KG1 (cell line): ENCODE measurements at regions not wholly inside any gene's neighbourhood (a gene's known extent, or its start where the extent isn't known, plus 50 kb on each side); places are given as distances from the start of the nearest gene placed in this dataset.
"Not testable (repeated sequence)": the region's sequence is repeated elsewhere in the genome, so short reads cannot be mapped to it uniquely, and the experiment has no call there.

Experiments used
- DNase-seq: peaks from one replicate; lab custom pipeline; 2025; lab: John Stamatoyannopoulos, UW

DNA sequence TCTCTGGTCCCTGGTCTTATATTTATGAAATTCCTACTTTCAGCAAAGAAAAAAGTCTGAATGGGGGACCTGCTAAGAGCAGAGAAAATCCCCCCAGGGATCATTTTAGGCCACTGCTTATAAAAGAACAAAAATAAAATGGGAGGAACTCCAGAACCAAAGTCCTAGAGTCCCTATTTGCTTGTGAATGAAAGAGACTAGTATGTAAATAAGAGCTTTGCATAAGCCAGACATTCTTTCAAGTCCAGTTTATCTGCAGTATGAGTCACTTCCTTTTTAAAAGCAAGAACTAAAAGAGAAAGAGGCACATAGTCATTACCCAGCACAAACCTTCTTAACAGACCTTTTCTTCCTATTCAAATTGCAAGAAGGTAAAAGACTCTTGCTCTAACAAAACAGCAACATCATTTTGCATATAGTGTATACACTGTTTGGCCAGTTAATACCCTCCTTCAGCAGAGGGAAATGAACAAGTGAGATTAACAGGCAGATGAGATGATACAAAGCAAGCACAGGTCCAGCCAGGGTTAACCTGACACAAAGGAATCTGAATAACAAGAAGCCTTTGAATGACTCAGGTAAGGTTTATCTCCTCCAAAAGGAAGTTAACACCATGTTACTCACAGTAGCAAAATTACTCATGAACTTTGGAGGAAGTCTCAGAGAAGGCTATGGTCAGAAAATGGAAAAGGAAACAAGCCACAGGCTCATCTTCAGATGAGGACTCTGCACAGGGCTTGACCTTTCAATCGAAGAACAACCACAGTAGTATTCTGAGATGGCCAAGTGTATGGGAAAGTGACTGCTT, 87.3 kb downstream of the PHLDA1 start:
- DNase-seq, result peak; percentile 47

DNA sequence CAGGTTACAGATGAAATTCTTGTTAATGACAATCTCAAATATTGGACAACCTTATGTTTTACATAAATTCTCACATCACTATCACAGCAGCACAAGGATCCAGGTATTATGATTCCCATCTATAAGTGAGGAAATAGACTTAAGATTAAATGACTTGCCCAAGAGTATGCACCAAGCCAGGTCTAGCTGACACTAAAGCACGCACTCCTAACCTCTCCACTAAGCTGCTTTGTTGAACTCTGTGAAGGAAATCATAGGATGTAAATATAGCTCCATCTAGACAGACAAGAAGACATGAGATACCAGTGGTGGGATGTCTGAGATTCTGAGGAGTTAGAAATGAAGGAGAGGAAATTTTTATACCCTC, 87.9 kb downstream of the PHLDA1 start:
- no peak for DNase-seq

DNA sequence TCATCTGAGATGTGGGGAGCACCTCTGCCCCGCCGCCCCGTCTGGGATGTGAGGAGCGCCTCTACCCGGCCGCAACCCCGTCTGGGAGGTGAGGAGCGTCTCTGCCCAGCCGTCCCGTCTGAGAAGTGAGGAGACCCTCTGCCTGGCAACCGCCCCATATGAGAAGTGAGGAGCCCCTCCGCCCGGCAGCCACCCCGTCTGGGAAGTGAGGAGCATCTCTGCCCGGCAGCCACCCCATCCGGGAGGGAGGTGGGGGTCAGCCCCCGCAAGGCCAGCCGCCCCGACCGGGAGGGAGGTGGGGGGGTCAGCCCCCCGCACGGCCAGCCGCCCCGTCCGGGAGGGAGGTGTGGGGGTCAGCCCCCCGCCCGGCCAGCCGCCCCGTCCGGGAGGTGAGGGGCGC, 89.9 kb downstream of the PHLDA1 start:
- not testable (repeated sequence) for DNase-seq

DNA sequence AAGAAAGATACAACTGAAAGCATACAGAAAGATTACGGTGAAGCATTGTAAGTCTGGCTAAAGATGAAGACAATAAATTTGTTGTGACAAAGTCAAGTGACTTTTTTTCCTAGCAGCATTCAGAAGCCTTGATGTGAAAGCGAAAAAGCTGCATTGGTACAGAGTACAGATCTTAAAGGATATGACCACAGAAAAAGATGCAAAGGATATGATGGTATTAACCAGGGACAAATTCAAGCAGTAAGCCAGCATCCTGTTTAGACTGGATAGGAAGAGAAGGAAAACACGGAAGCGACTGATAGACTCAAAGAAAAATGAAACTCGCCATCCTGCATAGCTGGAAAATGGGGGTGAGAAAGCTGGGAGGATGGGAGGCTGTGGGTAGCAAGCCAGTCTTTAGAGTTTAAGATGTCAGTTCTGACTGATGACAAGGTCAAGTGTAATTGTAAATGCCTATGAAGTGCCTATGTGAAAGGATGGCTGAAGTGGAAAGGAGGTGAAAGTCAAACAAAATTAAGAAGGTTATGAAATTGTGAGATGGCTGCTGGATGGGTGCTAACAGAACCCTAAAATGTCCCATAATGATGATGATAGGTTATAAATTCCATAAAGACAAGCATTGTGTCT, 92.4 kb downstream of the PHLDA1 start:
- DNase-seq, result no peak

DNA sequence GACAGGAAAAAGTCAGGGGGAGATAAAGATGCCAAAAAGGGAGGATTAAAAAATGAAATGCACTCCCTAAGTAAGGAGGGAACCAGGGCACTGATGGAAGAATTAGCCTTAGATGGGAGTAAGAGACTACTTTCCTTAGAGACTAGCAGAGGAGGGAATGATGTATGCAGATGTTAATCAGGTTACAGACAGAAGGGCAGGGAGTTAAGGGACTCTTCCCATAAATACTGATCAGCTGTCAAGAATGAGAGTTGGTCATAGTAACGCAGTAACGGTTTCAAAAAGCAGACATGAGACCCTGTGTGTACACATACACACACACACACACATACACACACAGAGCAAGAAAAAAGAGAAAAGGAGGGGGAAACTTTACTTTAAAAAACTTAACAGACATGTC, 93.4 kb downstream of the PHLDA1 start:
- DNase-seq, result no peak

DNA sequence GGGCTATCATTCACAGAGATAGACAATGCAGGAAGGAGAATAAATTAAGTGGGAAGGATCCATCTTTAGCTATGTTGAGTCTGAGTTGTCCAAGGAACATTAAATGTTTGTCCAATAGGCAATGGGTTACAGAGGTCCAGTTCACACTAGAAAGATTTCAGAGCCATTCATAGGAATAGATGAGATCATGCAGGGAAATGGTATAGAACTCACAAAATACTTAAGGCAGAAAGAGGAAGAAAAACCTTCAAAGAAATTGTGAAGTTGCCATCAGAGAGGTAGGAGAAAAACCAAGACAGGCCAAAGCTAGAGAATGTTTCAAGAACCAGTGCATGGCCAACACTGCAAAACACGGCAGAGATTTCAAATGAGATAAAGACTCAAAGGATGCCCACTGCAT, 94.1 kb downstream of the PHLDA1 start:
- DNase-seq, result no peak

DNA sequence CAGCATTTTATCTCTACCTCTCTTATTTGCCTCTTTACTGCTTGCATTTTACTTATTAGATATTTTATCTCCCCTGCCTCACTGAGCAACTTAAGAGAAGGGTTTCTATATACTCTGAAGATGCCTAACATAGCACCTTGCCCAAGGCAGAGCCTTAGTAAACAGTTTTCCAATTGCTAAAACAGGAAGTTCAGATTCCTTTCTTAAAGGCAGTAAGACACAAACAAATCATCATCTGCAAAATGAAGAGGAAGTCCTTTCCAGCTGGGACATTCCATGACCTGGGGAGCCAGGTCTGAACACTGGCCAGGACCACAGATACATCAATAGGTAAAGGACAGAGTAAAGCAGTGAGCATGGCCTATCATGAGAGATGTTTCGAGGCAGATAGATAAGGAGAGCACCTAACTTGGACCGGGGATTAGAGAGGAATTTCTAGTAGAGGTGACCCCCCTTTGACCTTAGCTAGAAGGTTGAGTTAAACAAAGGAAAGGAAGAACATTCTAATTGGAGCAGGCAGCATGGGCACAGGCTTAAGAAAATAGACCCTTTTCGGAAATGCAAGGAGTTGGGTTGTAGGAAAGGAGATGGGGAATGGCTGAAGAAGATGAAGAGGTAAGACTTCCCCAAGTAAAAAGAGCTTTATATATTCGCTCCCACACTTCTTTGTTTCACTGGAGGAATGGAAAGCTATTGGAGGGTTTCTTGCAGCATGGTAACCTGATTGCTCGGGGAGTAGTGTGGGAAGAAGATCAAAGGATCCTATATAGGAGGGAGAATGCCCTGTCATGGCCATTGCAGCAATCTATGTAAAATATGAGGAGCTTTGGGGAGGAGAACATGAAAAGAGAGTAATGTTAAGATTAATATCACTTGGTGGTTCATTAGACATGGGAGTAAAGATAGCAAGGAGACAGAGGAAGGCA, 94.8 kb downstream of the PHLDA1 start:
- no peak for DNase-seq

DNA sequence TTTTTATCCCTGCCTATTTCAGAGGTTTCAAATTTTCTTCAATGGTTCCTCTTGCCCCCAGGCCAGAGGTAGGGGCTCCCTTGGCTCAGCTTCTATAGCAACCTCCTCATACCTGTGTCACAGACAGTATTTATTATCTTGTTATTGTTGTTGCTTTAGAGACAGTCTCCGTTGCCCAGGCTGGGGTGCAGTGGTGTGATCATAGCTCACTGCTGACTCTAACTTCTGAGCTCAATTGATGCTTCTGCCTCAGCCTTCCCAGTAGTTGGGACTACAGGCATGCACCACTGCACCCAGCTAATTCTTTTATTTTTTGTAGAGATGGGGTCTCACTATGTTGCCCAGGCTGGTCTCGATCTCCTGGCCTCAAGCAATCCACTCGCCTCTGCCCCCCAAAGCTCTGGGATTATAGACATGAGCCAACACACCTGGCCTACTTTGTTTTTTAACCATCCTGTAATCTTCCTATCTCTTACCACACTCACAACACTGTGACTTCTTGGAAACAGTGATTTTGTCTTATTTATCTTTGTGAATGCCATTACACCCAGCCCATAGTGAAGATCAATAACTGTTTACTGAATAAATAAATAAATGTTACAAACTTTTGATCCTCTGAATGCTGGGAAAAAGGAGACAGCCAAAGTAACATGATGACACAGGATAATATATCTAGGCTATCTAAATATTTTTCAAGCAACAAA, 95.9 kb downstream of the PHLDA1 start:
- no peak for DNase-seq

DNA sequence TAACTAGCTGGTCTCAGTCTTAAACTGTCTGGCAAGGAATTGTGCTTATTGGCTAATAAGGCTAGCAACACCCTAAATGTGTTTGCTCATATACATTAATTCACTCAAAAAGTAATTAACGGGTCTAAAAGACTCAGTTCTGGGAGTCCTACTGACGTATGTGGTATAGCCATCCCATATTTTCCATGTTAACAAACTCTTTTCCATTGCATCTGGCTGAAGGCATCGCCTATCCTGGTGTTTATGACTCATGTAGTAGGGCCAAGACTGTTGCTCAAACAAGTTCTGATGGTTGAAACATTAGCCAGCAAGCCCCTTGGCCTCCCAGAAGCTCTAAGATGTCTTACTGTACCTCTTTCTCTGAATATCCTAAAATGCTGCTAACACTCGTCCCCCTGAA, 98.5 kb downstream of the PHLDA1 start:
- no peak for DNase-seq

DNA sequence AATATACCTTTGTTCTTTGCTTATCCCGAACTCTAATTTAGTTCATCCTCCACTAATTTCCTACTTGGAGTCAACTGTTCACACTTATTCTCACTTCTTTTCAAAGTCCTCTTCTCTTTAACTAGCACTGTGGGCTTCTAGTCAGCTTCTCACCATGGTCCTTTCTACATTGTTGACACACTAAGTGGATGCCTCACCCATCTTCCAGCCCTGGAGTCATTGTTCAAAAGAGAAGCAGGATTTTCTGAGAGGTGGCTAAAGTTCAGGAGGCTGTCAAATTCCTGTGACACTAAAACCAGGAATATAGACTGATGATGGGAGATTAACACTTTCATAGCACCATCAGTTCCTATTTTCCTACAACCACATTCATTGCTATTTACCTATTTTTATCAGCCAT, 99.3 kb downstream of the PHLDA1 start:
- DNase-seq, result no peak

DNA sequence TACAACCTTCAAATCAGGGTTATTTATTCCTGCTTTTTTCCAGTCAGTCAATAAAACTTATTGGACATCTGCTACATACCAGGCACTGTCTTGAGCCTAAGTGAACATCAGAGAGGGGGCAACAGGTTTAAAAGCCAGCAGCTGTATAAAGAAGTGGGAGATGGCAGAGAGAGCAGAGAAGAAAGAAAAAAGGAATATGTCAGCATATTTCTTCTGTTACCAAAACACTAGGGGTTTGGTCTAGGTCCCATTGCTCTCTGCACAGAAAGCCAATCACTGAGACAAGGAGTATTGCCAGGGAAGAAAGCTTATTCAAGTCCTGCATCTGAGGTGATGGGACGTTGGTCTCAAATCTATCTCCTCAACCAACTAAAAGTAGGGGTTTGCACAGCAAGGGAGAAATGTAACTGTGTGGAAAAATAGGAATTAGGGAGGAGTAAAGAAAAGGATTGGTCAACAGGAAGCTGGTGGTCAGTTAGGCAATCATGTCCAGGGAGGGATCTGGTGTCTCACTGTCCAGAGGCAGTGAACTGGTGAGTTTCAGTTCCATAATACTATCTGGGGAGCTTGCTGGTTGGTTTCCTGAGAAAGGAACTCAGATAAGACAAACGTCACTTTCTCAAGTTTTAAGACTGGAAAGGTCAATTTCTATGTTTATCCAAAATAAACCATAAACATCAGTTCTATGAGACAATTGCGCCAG, 107.5 kb downstream of the PHLDA1 start:
- DNase-seq, result no peak

DNA sequence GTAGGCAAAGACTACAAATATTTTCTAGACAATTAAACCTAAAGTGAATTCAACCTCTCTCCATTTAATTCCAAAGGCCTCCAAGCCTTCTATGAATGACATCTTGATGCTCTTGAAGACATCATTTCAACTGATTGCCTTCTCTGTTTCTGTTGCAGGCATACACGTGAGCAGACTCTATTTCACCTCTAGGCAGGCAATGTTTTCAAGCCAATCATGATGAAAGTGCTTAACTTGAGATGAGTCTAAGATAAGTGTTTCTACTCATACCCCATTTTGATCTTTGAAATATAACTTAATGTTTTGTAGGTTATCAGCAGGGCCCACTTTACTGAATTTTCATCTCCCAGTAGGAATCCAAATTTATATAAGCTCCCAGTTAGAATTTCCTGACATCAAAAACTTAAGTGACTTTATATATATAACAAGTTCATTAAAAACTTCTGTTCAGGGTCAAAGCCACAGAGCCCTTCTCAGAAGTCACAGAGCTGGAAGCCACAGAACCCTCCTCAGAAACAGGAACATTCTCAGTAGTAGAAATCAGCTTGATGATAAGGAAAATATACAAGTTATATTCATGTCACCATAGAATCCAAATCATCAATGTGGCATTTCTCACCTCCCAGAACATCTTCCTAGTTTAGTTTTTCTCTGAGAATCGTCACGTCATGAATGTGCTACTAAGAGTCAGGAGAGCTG, 108.5 kb downstream of the PHLDA1 start:
- DNase-seq, result no peak

DNA sequence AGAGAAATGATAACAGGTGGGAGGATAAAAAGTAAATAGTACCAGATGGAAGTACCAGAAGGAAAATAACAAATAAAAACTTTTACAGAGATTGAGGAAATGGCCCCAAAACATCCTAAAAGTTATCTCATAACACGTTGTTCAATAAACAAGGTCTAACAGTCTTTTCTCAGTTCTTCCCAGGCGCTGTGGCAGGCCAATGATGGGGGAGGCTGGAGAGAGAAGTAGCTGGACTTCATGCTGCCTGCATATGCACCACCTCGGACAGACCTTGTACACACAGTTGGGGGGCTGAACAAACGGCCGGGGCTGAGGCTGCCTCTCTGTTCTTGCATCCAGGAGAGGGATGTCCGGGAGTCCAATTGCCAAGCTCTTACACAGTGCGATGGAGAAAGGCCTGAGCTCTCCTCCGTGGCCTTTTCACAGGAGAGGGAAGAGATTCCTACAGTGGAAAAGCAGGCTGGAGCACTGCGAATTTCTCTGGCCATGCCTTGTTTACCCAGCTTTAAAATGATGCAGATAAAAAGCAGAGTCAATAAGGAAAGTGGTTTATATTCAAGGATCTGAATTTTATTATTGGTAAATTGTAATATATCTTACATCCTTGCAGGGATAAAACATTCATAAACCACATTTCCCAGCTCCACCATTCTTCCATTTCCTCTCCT, 109.8 kb downstream of the PHLDA1 start:
- DNase-seq, result no peak

DNA sequence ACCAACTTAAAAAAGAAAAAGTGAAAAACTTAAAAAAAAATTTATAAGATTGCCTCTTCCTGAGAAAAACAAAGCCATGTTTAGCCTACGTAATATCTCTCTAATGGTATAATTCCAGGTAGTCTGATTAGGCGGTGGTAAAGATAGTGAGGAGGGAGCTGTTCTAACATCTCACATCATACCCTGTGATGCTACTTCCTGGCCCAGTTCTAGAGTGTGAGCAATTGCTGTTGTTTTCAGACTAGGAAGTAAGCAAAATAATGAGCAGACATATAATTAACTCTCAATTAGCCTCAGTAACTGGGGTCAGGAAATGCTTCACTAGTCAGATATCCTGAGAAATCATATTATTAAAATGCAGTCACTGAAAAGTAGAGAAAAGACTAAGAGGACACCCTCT, 113.9 kb downstream of the PHLDA1 start:
- DNase-seq, result no peak

DNA sequence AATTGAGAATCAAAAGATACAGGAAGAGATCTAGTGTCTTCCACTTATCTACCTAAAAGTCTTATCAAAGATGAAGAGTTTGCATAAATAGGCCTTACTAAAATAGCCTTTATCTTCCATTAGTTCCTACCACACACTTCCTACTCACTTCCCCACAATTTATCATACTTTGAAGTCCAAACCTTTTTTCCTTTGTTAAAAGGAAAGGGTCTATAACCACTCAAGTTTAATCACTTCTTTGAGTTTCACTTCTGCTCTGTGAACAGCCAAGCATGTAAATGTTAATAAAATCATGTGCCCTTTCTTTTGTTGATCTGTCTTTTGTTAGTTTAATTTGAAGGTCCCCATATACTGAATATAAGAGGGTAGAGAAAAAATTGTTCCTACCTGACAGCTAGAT, 114.5 kb downstream of the PHLDA1 start:
- DNase-seq, result no peak

DNA sequence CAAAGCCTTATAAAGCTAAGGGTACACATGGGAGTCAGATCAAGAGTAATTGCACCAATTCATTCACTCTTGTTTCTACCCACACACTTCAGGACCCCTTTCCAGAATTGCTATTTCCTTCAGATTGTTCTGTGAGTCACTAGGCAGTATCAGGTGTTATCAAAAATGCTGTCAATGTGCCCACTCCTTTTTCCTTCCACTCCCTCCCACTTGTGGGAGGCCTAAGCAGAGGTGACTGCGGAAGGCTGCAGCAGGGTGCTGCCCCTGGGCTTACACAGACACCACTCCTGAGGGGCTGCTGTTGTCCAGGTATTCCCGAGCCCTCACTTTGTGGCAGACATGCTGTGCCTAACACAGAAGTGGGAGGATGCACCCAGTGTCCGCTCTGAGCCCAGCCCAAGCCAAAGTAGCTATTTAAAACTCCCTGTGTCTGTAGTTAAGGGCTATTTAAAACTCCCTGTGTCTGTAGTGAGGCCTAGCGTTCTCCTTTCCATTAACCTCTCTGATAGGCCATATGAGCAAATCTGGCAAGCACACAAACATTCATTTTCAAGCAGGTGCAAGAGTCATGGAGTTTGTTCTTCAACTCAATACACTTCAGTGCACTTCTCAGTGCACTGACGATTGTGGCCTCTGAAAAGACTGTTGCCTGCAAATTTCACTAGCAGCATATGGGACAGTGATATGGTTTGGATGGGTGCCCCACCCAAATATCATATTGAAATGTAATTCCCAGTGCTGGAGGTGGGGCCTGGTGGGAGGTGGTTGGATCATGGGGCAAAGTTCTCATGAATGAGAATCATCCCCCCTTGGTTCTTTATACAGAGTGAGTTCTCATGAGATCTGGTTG, 117.8 kb downstream of the PHLDA1 start:
- no peak for DNase-seq

DNA sequence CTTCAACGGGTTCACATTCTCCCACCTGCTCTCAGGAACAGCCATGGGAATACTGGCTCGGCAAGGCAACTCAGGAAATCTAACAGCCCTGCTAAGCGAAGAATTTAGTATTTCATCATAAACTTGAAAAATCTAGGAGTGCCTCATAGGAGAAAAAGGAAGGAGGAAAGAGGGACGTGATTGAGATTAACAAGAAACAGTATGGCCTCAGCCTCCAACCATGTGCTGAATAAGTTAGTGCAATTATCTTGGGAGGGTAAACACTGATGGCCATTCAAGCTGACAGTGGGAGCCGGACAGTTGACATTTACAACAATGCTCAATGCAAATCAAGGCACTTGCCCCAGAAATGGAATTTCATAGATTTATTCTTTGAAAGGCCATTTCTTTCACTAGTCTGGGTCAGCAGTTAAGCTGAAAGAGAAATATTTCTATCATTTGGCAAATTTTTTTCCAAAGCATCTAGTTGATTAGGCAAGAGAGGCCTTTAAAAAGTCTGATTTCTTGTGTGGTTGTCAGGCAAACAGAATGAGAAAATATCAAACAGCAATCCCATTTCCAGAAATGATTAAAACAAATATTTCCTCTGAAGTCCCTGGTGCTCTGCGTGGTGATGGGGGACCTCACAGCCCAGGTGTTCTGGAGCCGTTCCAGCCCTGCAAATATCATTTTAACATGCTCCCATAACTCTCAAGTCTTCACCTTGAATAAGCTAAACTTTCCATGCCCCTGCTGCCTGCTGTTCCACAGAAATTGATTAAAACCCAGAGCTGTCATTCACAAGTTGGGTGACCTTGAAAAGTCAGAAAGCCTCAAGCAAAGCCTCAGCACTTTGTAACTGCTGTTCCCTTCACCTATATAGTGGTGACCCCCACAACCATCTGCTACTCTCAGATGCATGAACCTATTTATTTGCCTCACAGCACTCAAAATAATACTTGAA, 121.6 kb downstream of the PHLDA1 start:
- no peak for DNase-seq

DNA sequence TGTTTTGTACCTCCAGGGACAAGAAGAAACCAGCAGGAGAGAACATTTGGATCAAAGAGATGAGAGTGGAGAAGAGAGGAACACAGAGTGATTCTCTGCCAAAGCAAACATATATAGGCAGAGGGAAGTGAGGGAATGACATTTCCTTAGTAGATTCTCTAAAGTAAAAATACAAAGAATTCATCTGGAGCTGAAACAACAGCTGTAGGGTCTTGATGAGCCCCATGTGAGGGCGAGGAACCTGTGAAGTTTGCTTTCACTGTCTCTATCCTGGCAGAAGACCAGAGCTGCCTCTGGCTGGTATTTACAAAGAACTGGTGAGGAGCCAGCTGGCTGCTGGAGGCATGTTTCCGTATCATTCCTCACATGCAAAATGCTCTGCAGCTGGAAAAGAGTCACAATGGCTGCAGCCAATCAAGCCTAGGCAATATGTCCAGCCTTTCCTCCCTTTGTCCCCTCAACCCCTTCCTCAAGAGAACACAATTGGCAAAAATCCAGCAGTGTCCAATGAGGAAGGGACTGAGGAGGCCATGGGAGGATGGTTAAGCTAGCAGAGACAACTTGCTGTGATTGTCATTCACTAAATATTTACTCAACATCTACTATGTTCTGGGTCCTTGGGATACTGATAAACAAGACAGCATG, 122.5 kb downstream of the PHLDA1 start:
- no peak for DNase-seq
